T-helper 1 cell treated with Interleukin-12 subunit alpha and Interleukin-12 subunit beta and Interleukin-4 antibody, amounts not matched to agents 30 μg/mL and 1 μg/mL, for 36 hours (primary cell): ENCODE measurements at regions not wholly inside any gene's neighbourhood (a gene's known extent, or its start where the extent isn't known, plus 50 kb on each side); places are given as distances from the start of the nearest gene placed in this dataset.

Experiments
- H3K27ac Mint-ChIP-seq: one replicate; pipeline ENCODE4 v1.8.0; 2021; ENCODE audit warnings: mild to moderate bottlenecking, mixed read lengths
- H3K27me3 Mint-ChIP-seq: one replicate; pipeline ENCODE4 v1.8.0; 2021; ENCODE audit warnings: low read depth, mixed read lengths
- H3K36me3 Mint-ChIP-seq: one replicate; pipeline ENCODE4 v1.8.0; 2021; ENCODE audit warnings: low read depth, mixed read lengths
- H3K4me1 Mint-ChIP-seq: one replicate; pipeline ENCODE4 v1.8.0; 2021; ENCODE audit warnings: low read depth, mixed read lengths
- H3K4me3 Mint-ChIP-seq: one replicate; pipeline ENCODE4 v1.8.0; 2021; ENCODE audit warnings: mild to moderate bottlenecking, moderate library complexity, mixed read lengths
- H3K9me3 Mint-ChIP-seq: one replicate; pipeline ENCODE4 v1.8.0; 2021; ENCODE audit warnings: mixed read lengths

- no peaks in the 10 kb centered on the region for H3K27me3 Mint-ChIP-seq
- H3K4me3 Mint-ChIP-seq, result no peak overlapping the region
These were observed 322.3 kb downstream of the CDH2 start for GRCh38 chr18:27854631-27855030.

GRCh38 chr18:27848336-27848735, 328.6 kb downstream of the CDH2 start:
- no peaks in the 10 kb centered on the region for H3K36me3 Mint-ChIP-seq
- H3K27ac Mint-ChIP-seq, result no peak overlapping the region
- peaks cover 20% of the 10 kb centered on the region for H3K9me3 Mint-ChIP-seq
- H3K27me3 Mint-ChIP-seq, result no peaks in the 10 kb centered on the region
- no peak overlapping the region for H3K4me3 Mint-ChIP-seq
- no peaks in the 10 kb centered on the region for H3K4me1 Mint-ChIP-seq

More at GRCh38 chr18:27854631-27855030, 322.3 kb downstream of the CDH2 start:
- Mint-ChIP-seq H3K9me3 (peaks cover 13% of the 10 kb centered on the region), H3K27ac (no peak overlapping the region), H3K36me3 (no peaks in the 10 kb centered on the region), H3K4me1 (no peaks in the 10 kb centered on the region)

GRCh38 chr18:27847412-27847811, 329.5 kb downstream of the CDH2 start:
- Mint-ChIP-seq H3K4me1 (no peaks in the 10 kb centered on the region), H3K27ac (no peak overlapping the region), H3K9me3 (peaks cover 20% of the 10 kb centered on the region)

GRCh38 chr18:27845897-27846296, 331.0 kb downstream of the CDH2 start:
- no peak overlapping the region for H3K27ac Mint-ChIP-seq

More at GRCh38 chr18:27847412-27847811, 329.5 kb downstream of the CDH2 start:
- H3K36me3 Mint-ChIP-seq, result no peaks in the 10 kb centered on the region
- no peaks in the 10 kb centered on the region for H3K27me3 Mint-ChIP-seq
- H3K4me3 Mint-ChIP-seq, result no peak overlapping the region

GRCh38 chr18:27843783-27844777, 332.9 kb downstream of the CDH2 start:
- no peaks in the 10 kb centered on the region for H3K4me1 Mint-ChIP-seq
- H3K27me3 Mint-ChIP-seq, result no peaks in the 10 kb centered on the region
- H3K27ac Mint-ChIP-seq, result no peak overlapping the region
- no peaks in the 10 kb centered on the region for H3K36me3 Mint-ChIP-seq
- H3K9me3 Mint-ChIP-seq, result peaks cover 26% of the 10 kb centered on the region
- no peak overlapping the region for H3K4me3 Mint-ChIP-seq

More at GRCh38 chr18:27845897-27846296, 331.0 kb downstream of the CDH2 start:
- Mint-ChIP-seq H3K36me3 (no peaks in the 10 kb centered on the region), H3K9me3 (peaks cover 20% of the 10 kb centered on the region), H3K27me3 (no peaks in the 10 kb centered on the region), H3K4me3 (no peak overlapping the region), H3K4me1 (no peaks in the 10 kb centered on the region)

- Mint-ChIP-seq H3K9me3 (peaks cover 22% of the 10 kb centered on the region), H3K4me1 (no peaks in the 10 kb centered on the region), H3K4me3 (no peak overlapping the region), H3K27ac (no peak overlapping the region), H3K27me3 (no peaks in the 10 kb centered on the region), H3K36me3 (no peaks in the 10 kb centered on the region)
These were observed 337.8 kb downstream of the CDH2 start for GRCh38 chr18:27839141-27839540.

GRCh38 chr18:27838225-27838624, 338.7 kb downstream of the CDH2 start:
- H3K4me3 Mint-ChIP-seq, result no peak overlapping the region
- H3K27me3 Mint-ChIP-seq, result no peaks in the 10 kb centered on the region
- H3K36me3 Mint-ChIP-seq, result no peaks in the 10 kb centered on the region
- H3K27ac Mint-ChIP-seq, result no peak overlapping the region
- H3K9me3 Mint-ChIP-seq, result peaks cover 19% of the 10 kb centered on the region
- no peaks in the 10 kb centered on the region for H3K4me1 Mint-ChIP-seq

- H3K36me3 Mint-ChIP-seq, result no peaks in the 10 kb centered on the region
- H3K27ac Mint-ChIP-seq, result no peak overlapping the region
- H3K9me3 Mint-ChIP-seq, result peaks cover 24% of the 10 kb centered on the region
- H3K27me3 Mint-ChIP-seq, result no peaks in the 10 kb centered on the region
- no peak overlapping the region for H3K4me3 Mint-ChIP-seq
- H3K4me1 Mint-ChIP-seq, result no peaks in the 10 kb centered on the region
These were observed 350.8 kb downstream of the CDH2 start for GRCh38 chr18:27826101-27826500.

- Mint-ChIP-seq H3K27me3 (no peaks in the 10 kb centered on the region), H3K27ac (no peak overlapping the region), H3K36me3 (no peaks in the 10 kb centered on the region), H3K4me1 (no peaks in the 10 kb centered on the region), H3K9me3 (peaks cover 24% of the 10 kb centered on the region), H3K4me3 (no peak overlapping the region)
These were observed 351.2 kb downstream of the CDH2 start for GRCh38 chr18:27825689-27826088.

GRCh38 chr18:27824841-27825681, 351.9 kb downstream of the CDH2 start:
- Mint-ChIP-seq H3K27ac (no peak overlapping the region), H3K4me1 (no peaks in the 10 kb centered on the region), H3K36me3 (no peaks in the 10 kb centered on the region), H3K4me3 (no peak overlapping the region), H3K27me3 (no peaks in the 10 kb centered on the region), H3K9me3 (peaks cover 21% of the 10 kb centered on the region)

- H3K27me3 Mint-ChIP-seq, result no peaks in the 10 kb centered on the region
- peaks cover 22% of the 10 kb centered on the region for H3K9me3 Mint-ChIP-seq
- no peak overlapping the region for H3K4me3 Mint-ChIP-seq
- H3K36me3 Mint-ChIP-seq, result no peaks in the 10 kb centered on the region
- H3K27ac Mint-ChIP-seq, result no peak overlapping the region
- no peaks in the 10 kb centered on the region for H3K4me1 Mint-ChIP-seq
These were observed 352.7 kb downstream of the CDH2 start for GRCh38 chr18:27824275-27824674.

- no peak overlapping the region for H3K27ac Mint-ChIP-seq
- H3K4me3 Mint-ChIP-seq, result no peak overlapping the region
- no peaks in the 10 kb centered on the region for H3K4me1 Mint-ChIP-seq
- peaks cover 19% of the 10 kb centered on the region for H3K9me3 Mint-ChIP-seq
- no peaks in the 10 kb centered on the region for H3K27me3 Mint-ChIP-seq
- H3K36me3 Mint-ChIP-seq, result no peaks in the 10 kb centered on the region
These were observed 353.9 kb downstream of the CDH2 start for GRCh38 chr18:27823053-27823452.

- H3K27me3 Mint-ChIP-seq, result no peaks in the 10 kb centered on the region
- no peak overlapping the region for H3K27ac Mint-ChIP-seq
- H3K9me3 Mint-ChIP-seq, result peaks cover 4% of the 10 kb centered on the region
- no peak overlapping the region for H3K4me3 Mint-ChIP-seq
- no peaks in the 10 kb centered on the region for H3K4me1 Mint-ChIP-seq
- H3K36me3 Mint-ChIP-seq, result no peaks in the 10 kb centered on the region
These were observed 368.2 kb downstream of the CDH2 start for GRCh38 chr18:27808683-27809082.

GRCh38 chr18:27803957-27804356, 373.0 kb downstream of the CDH2 start:
- H3K9me3 Mint-ChIP-seq, result peaks cover 4% of the 10 kb centered on the region
- H3K4me1 Mint-ChIP-seq, result no peaks in the 10 kb centered on the region
- no peak overlapping the region for H3K4me3 Mint-ChIP-seq
- H3K27ac Mint-ChIP-seq, result no peak overlapping the region
- H3K27me3 Mint-ChIP-seq, result no peaks in the 10 kb centered on the region
- H3K36me3 Mint-ChIP-seq, result no peaks in the 10 kb centered on the region
